ENCODE measurements at regions not wholly inside any gene's neighbourhood (a gene's known extent, or its start where the extent isn't known, plus 50 kb on each side); places are given as distances from the start of the nearest gene placed in this dataset.

- no peak for TF ChIP-seq CTCF (IDR thresholded peaks at IDR 0.05)
- no peaks in the 10 kb centered on the region for H3K4me1 ChIP-seq
These were observed 210.1 kb downstream of the PRDM9 start for GRCh38 chr5:23717486-23717885.

GRCh38 chr5:23718564-23718963 lies 211.2 kb downstream of the PRDM9 start:
- Histone ChIP-seq H3K27me3 (no peaks in the 10 kb centered on the region), H3K4me1 (no peaks in the 10 kb centered on the region), H3K27ac (no peak overlapping the region), H3K9ac (ENCODE audit: low read depth in 2 of 2, low read length in 2 of 2) (no peak overlapping the region), H3K36me3 (no peaks in the 10 kb centered on the region), H3K4me3 (no peak overlapping the region), H3K9me3 (no peaks in the 10 kb centered on the region)
- TF ChIP-seq CTCF (IDR thresholded peaks at IDR 0.05), result no peak
- no peak for DNase-seq
- intact Hi-C loops (cut with DNase I), result no loop called here

More at GRCh38 chr5:23717486-23717885, 210.1 kb downstream of the PRDM9 start:
- Histone ChIP-seq H3K27me3 (no peaks in the 10 kb centered on the region), H3K27ac (no peak overlapping the region), H3K4me3 (no peak overlapping the region), H3K9me3 (no peaks in the 10 kb centered on the region), H3K9ac (ENCODE audit: low read depth in 2 of 2, low read length in 2 of 2) (no peak overlapping the region), H3K36me3 (no peaks in the 10 kb centered on the region)
- intact Hi-C loops (cut with DNase I), result no loop called here
- no peak for DNase-seq

GRCh38 chr5:23721336-23721735 lies 213.9 kb downstream of the PRDM9 start:
- DNase-seq, result no peak
- Histone ChIP-seq H3K4me1 (no peaks in the 10 kb centered on the region), H3K36me3 (no peaks in the 10 kb centered on the region), H3K4me3 (no peak overlapping the region), H3K9me3 (no peaks in the 10 kb centered on the region), H3K9ac (ENCODE audit: low read depth in 2 of 2, low read length in 2 of 2) (no peak overlapping the region), H3K27ac (no peak overlapping the region), H3K27me3 (no peaks in the 10 kb centered on the region)
- no peak for TF ChIP-seq CTCF (IDR thresholded peaks at IDR 0.05)
- intact Hi-C loops (cut with DNase I), result no loop called here

GRCh38 chr5:23727271-23727670 lies 219.9 kb downstream of the PRDM9 start:
- H3K9me3 ChIP-seq, result no peaks in the 10 kb centered on the region
- TF ChIP-seq CTCF (IDR thresholded peaks at IDR 0.05), result no peak
- no peak overlapping the region for H3K9ac ChIP-seq (ENCODE audit: low read depth in 2 of 2, low read length in 2 of 2)
- H3K36me3 ChIP-seq, result no peaks in the 10 kb centered on the region
- no peaks in the 10 kb centered on the region for H3K4me1 ChIP-seq
- no peak overlapping the region for H3K4me3 ChIP-seq
- intact Hi-C loops (cut with DNase I), result no loop called here
- DNase-seq, result no peak
- H3K27me3 ChIP-seq, result no peaks in the 10 kb centered on the region
- H3K27ac ChIP-seq, result no peak overlapping the region

- H3K9me3 ChIP-seq, result no peaks in the 10 kb centered on the region
- no peak for DNase-seq
- no peak overlapping the region for H3K27ac ChIP-seq
- H3K9ac ChIP-seq (ENCODE audit: low read depth in 2 of 2, low read length in 2 of 2), result no peak overlapping the region
- no peaks in the 10 kb centered on the region for H3K36me3 ChIP-seq
- no peaks in the 10 kb centered on the region for H3K27me3 ChIP-seq
- intact Hi-C loops (cut with DNase I), result no loop called here
- no peak for TF ChIP-seq CTCF (IDR thresholded peaks at IDR 0.05)
- H3K4me1 ChIP-seq, result no peaks in the 10 kb centered on the region
- no peak overlapping the region for H3K4me3 ChIP-seq
These were observed 222.6 kb downstream of the PRDM9 start for GRCh38 chr5:23730023-23730422.

GRCh38 chr5:23740029-23740428 lies 232.6 kb downstream of the PRDM9 start:
- no peak overlapping the region for H3K4me3 ChIP-seq
- no peaks in the 10 kb centered on the region for H3K9me3 ChIP-seq
- H3K27ac ChIP-seq, result no peak overlapping the region
- no peak overlapping the region for H3K9ac ChIP-seq (ENCODE audit: low read depth in 2 of 2, low read length in 2 of 2)
- no peaks in the 10 kb centered on the region for H3K27me3 ChIP-seq
- DNase-seq, result no peak
- intact Hi-C loops (cut with DNase I), result no loop called here
- no peaks in the 10 kb centered on the region for H3K36me3 ChIP-seq
- H3K4me1 ChIP-seq, result no peaks in the 10 kb centered on the region
- TF ChIP-seq CTCF (IDR thresholded peaks at IDR 0.05), result no peak
